BLaER1 treated with 17β-estradiol and CSF1 and Interleukin-3, amounts not matched to agents 10 nM and 100 nM (cell line): ENCODE measurements at regions not wholly inside any gene's neighbourhood (a gene's known extent, or its start where the extent isn't known, plus 50 kb on each side); places are given as distances from the start of the nearest gene placed in this dataset.

Experiments used
- H3K27ac ChIP-seq, 11 experiments: shearing (Covaris generic); formaldehyde crosslinking; 2 replicates each; pipeline ENCODE4 v1.8.1; 2022
- H3K27me3 ChIP-seq, 11 experiments: shearing (Covaris generic); formaldehyde crosslinking; 2 replicates each; pipeline ENCODE4 v1.8.1; 2022
- H3K36me3 ChIP-seq, 11 experiments: shearing (Covaris generic); formaldehyde crosslinking; 2 replicates each; pipeline ENCODE4 v1.8.1; 2022
- H3K4me1 ChIP-seq, 10 experiments: shearing (Covaris generic); formaldehyde crosslinking; 2 replicates each; pipeline ENCODE4 v1.8.1; 2022
- H3K4me2 ChIP-seq, 11 experiments: shearing (Covaris generic); formaldehyde crosslinking; 2 replicates each; pipeline ENCODE4 v1.8.1; 2022
- H3K4me3 ChIP-seq, 10 experiments: shearing (Covaris generic); formaldehyde crosslinking; 2 replicates each; pipeline ENCODE4 v1.8.1; 2022
- H3K9ac ChIP-seq, 11 experiments: shearing (Covaris generic); formaldehyde crosslinking; 2 replicates each; pipeline ENCODE4 v1.8.1; 2022
- H3K9me3 ChIP-seq, 11 experiments: shearing (Covaris generic); formaldehyde crosslinking; replicated peaks in 1 of 11; 2 replicates each; pipeline ENCODE4 v1.8.1; 2022
- H4K20me1 ChIP-seq, 11 experiments: shearing (Covaris generic); formaldehyde crosslinking; 2 replicates each; pipeline ENCODE4 v1.8.1; 2022
- Cebpa-rat ChIP-seq, 11 experiments: shearing (Covaris generic); IDR thresholded peaks; 2 replicates each; pipeline ENCODE4 v1.8.1; 2022

GRCh38 chr11:71082454-71082853 is 169.9 kb downstream of the SHANK2 start:
- Histone ChIP-seq H3K27me3 (no peaks in the 10 kb centered on the region), H3K4me3 (no peak overlapping the region), H4K20me1 (no peaks in the 10 kb centered on the region; a peak in 1 of 22 replicates), H3K9me3 (peaks cover 0 to 17% (median 14%) of the 10 kb centered on the region in 11 experiments; a peak in 14 of 22 replicates), H3K27ac (no peak overlapping the region), H3K36me3 (no peaks in the 10 kb centered on the region), H3K9ac (no peak overlapping the region), H3K4me2 (no peak overlapping the region), H3K4me1 (peaks cover 4 to 28% (median 16%) of the 10 kb centered on the region in 10 experiments; a peak in 17 of 20 replicates)
- TF ChIP-seq Cebpa-rat (IDR thresholded peaks at IDR 0.05), result no peak

GRCh38 chr11:71081704-71082230 is 170.6 kb downstream of the SHANK2 start:
- H3K9me3 ChIP-seq, result peaks cover 0 to 20% (median 15%) of the 10 kb centered on the region in 11 experiments; a peak in 14 of 22 replicates
- H3K27me3 ChIP-seq, result no peaks in the 10 kb centered on the region
- no peak overlapping the region for H3K4me2 ChIP-seq
- H3K4me3 ChIP-seq, result no peak overlapping the region
- no peak overlapping the region for H3K9ac ChIP-seq
- no peak for TF ChIP-seq Cebpa-rat (IDR thresholded peaks at IDR 0.05)
- no peak overlapping the region for H3K27ac ChIP-seq
- peaks cover 4 to 35% (median 19%) of the 10 kb centered on the region in 10 experiments; a peak in 17 of 20 replicates for H3K4me1 ChIP-seq
- no peaks in the 10 kb centered on the region; a peak in 1 of 22 replicates for H4K20me1 ChIP-seq
- no peaks in the 10 kb centered on the region for H3K36me3 ChIP-seq

- Histone ChIP-seq H3K9me3 (peaks cover 0 to 23% (median 15%) of the 10 kb centered on the region in 11 experiments; a peak in 14 of 22 replicates), H3K9ac (peak overlapping the region in 2 of 11 experiments; percentile 24 to 25; a peak in 1 of 22 replicates), H4K20me1 (no peaks in the 10 kb centered on the region), H3K27me3 (no peaks in the 10 kb centered on the region), H3K4me3 (no peak overlapping the region), H3K4me1 (peaks cover 4 to 36% (median 19%) of the 10 kb centered on the region in 10 experiments; a peak in 17 of 20 replicates), H3K36me3 (no peaks in the 10 kb centered on the region), H3K4me2 (peak overlapping the region; percentile 46 to 85 (median 59)), H3K27ac (no peak overlapping the region; a peak in 1 of 22 replicates)
- peak in 7 of 11 experiments; percentile 28 to 79 (median 60); a peak in 12 of 22 replicates for TF ChIP-seq Cebpa-rat (IDR thresholded peaks at IDR 0.05)
Observed at GRCh38 chr11:71080239-71081097, 171.9 kb downstream of the SHANK2 start.

GRCh38 chr11:71079795-71080194 is 172.6 kb downstream of the SHANK2 start:
- H3K27me3 ChIP-seq, result no peaks in the 10 kb centered on the region
- H3K4me1 ChIP-seq, result peaks cover 4 to 36% (median 19%) of the 10 kb centered on the region in 10 experiments; a peak in 17 of 20 replicates
- peaks cover 0 to 23% (median 15%) of the 10 kb centered on the region in 11 experiments; a peak in 14 of 22 replicates for H3K9me3 ChIP-seq
- 0 out of 22 replicates have a peak overlapping the region, but pooled peaks of 1 of the 11 experiments have one; percentile 27 for H3K9ac ChIP-seq
- no peak for TF ChIP-seq Cebpa-rat (IDR thresholded peaks at IDR 0.05)
- H3K4me3 ChIP-seq, result no peak overlapping the region
- no peaks in the 10 kb centered on the region for H4K20me1 ChIP-seq
- H3K27ac ChIP-seq, result no peak overlapping the region
- no peaks in the 10 kb centered on the region for H3K36me3 ChIP-seq
- peak overlapping the region; percentile 46 to 85 (median 59) for H3K4me2 ChIP-seq

- Histone ChIP-seq H3K27me3 (no peaks in the 10 kb centered on the region), H4K20me1 (no peaks in the 10 kb centered on the region), H3K9ac (no peak overlapping the region), H3K36me3 (no peaks in the 10 kb centered on the region), H3K4me1 (peaks cover 4 to 36% (median 19%) of the 10 kb centered on the region in 10 experiments; a peak in 17 of 20 replicates), H3K27ac (no peak overlapping the region), H3K9me3 (peaks cover 0 to 23% (median 15%) of the 10 kb centered on the region in 11 experiments; a peak in 14 of 22 replicates), H3K4me2 (peak overlapping the region in 1 of 11 experiments; percentile 5; a peak in 1 of 22 replicates), H3K4me3 (no peak overlapping the region)
- TF ChIP-seq Cebpa-rat (IDR thresholded peaks at IDR 0.05), result no peak
Observed at GRCh38 chr11:71078482-71078881, 173.9 kb downstream of the SHANK2 start.

GRCh38 chr11:71076525-71077304 is 175.7 kb downstream of the SHANK2 start:
- TF ChIP-seq Cebpa-rat (IDR thresholded peaks at IDR 0.05), result no peak
- Histone ChIP-seq H3K4me3 (no peak overlapping the region), H4K20me1 (no peaks in the 10 kb centered on the region), H3K4me1 (peaks cover 4 to 36% (median 19%) of the 10 kb centered on the region in 10 experiments; a peak in 17 of 20 replicates), H3K27me3 (no peaks in the 10 kb centered on the region), H3K9ac (no peak overlapping the region), H3K36me3 (no peaks in the 10 kb centered on the region), H3K9me3 (peaks cover 0 to 23% (median 15%) of the 10 kb centered on the region in 11 experiments; a peak in 14 of 22 replicates), H3K27ac (no peak overlapping the region), H3K4me2 (peak overlapping the region in 4 of 11 experiments; percentile 8 to 40 (median 18); a peak in 4 of 22 replicates)

- TF ChIP-seq Cebpa-rat (IDR thresholded peaks at IDR 0.05), result no peak
- H3K27ac ChIP-seq, result no peak overlapping the region
- H3K4me2 ChIP-seq, result no peak overlapping the region
- H3K27me3 ChIP-seq, result no peaks in the 10 kb centered on the region
- no peak overlapping the region for H3K4me3 ChIP-seq
- H4K20me1 ChIP-seq, result no peaks in the 10 kb centered on the region
- no peaks in the 10 kb centered on the region for H3K36me3 ChIP-seq
- no peak overlapping the region for H3K9ac ChIP-seq
- H3K4me1 ChIP-seq, result peaks cover 4 to 36% (median 16%) of the 10 kb centered on the region in 10 experiments; a peak in 17 of 20 replicates
- H3K9me3 ChIP-seq, result peaks cover 0 to 23% (median 15%) of the 10 kb centered on the region in 11 experiments; a peak in 14 of 22 replicates
Observed at GRCh38 chr11:71075871-71076420, 176.4 kb downstream of the SHANK2 start.

- Histone ChIP-seq H3K27ac (no peak overlapping the region), H3K9ac (no peak overlapping the region), H3K4me2 (no peak overlapping the region), H3K4me3 (no peak overlapping the region), H3K9me3 (peaks cover 0 to 23% (median 15%) of the 10 kb centered on the region in 11 experiments; a peak in 14 of 22 replicates), H3K4me1 (peaks cover 0 to 33% (median 9%) of the 10 kb centered on the region in 10 experiments; a peak in 15 of 20 replicates), H3K36me3 (no peaks in the 10 kb centered on the region), H3K27me3 (no peaks in the 10 kb centered on the region), H4K20me1 (no peaks in the 10 kb centered on the region)
- no peak for TF ChIP-seq Cebpa-rat (IDR thresholded peaks at IDR 0.05)
Observed at GRCh38 chr11:71075116-71075720, 177.2 kb downstream of the SHANK2 start.
